ENCODE measurements at regions not wholly inside any gene's neighbourhood (a gene's known extent, or its start where the extent isn't known, plus 50 kb on each side); places are given as distances from the start of the nearest gene placed in this dataset.

GRCh38 chr20:58102261-58102660 is 126.2 kb downstream of the ANKRD60 start:
- no peak overlapping the region for H3K27ac ChIP-seq (ENCODE audit: low read depth, low read length)
- H3K4me3 ChIP-seq (ENCODE audit: low read depth in 1 of 2, low read length in 2 of 2), result no peak overlapping the region
- no peak overlapping the region for H3K9ac ChIP-seq (ENCODE audit: low read depth in 1 of 2, low read length in 2 of 2)
- no peaks in the 10 kb centered on the region for H3K27me3 ChIP-seq (ENCODE audit: control insufficient read depth in 1 of 2, insufficient read depth in 2 of 2, low read length in 2 of 2)
- no peaks in the 10 kb centered on the region for H3K9me3 ChIP-seq (ENCODE audit: control insufficient read depth in 1 of 2, low read length in 2 of 2)
- no peaks in the 10 kb centered on the region for H3K4me1 ChIP-seq (ENCODE audit: control insufficient read depth in 1 of 2, insufficient read depth in 2 of 2, low read length in 2 of 2)
- H3K36me3 ChIP-seq (ENCODE audit: control insufficient read depth in 1 of 2, insufficient read depth in 2 of 2, low read length in 2 of 2), result no peaks in the 10 kb centered on the region

GRCh38 chr20:58100731-58101356 is 127.6 kb downstream of the ANKRD60 start:
- H3K4me1 ChIP-seq (ENCODE audit: control insufficient read depth in 1 of 2, insufficient read depth in 2 of 2, low read length in 2 of 2), result no peaks in the 10 kb centered on the region
- no peak overlapping the region for H3K27ac ChIP-seq (ENCODE audit: low read depth, low read length)
- H3K9ac ChIP-seq (ENCODE audit: low read depth in 1 of 2, low read length in 2 of 2), result no peak overlapping the region
- no peak overlapping the region for H3K4me3 ChIP-seq (ENCODE audit: low read depth in 1 of 2, low read length in 2 of 2)
- no peaks in the 10 kb centered on the region for H3K27me3 ChIP-seq (ENCODE audit: control insufficient read depth in 1 of 2, insufficient read depth in 2 of 2, low read length in 2 of 2)
- H3K9me3 ChIP-seq (ENCODE audit: control insufficient read depth in 1 of 2, low read length in 2 of 2), result no peaks in the 10 kb centered on the region
- no peaks in the 10 kb centered on the region for H3K36me3 ChIP-seq (ENCODE audit: control insufficient read depth in 1 of 2, insufficient read depth in 2 of 2, low read length in 2 of 2)

- Histone ChIP-seq H3K4me3 (ENCODE audit: low read depth in 1 of 2, low read length in 2 of 2) (no peak overlapping the region), H3K27ac (ENCODE audit: low read depth, low read length) (no peak overlapping the region), H3K4me1 (ENCODE audit: control insufficient read depth in 1 of 2, insufficient read depth in 2 of 2, low read length in 2 of 2) (no peaks in the 10 kb centered on the region), H3K27me3 (ENCODE audit: control insufficient read depth in 1 of 2, insufficient read depth in 2 of 2, low read length in 2 of 2) (no peaks in the 10 kb centered on the region), H3K9ac (ENCODE audit: low read depth in 1 of 2, low read length in 2 of 2) (no peak overlapping the region), H3K9me3 (ENCODE audit: control insufficient read depth in 1 of 2, low read length in 2 of 2) (no peaks in the 10 kb centered on the region), H3K36me3 (ENCODE audit: control insufficient read depth in 1 of 2, insufficient read depth in 2 of 2, low read length in 2 of 2) (no peaks in the 10 kb centered on the region)
Measured at GRCh38 chr20:58099956-58100730, 128.3 kb downstream of the ANKRD60 start.

GRCh38 chr20:58099291-58099935 is 129.0 kb downstream of the ANKRD60 start:
- Histone ChIP-seq H3K4me3 (ENCODE audit: low read depth in 1 of 2, low read length in 2 of 2) (no peak overlapping the region), H3K27me3 (ENCODE audit: control insufficient read depth in 1 of 2, insufficient read depth in 2 of 2, low read length in 2 of 2) (no peaks in the 10 kb centered on the region), H3K9ac (ENCODE audit: low read depth in 1 of 2, low read length in 2 of 2) (no peak overlapping the region)

GRCh38 chr20:58098571-58098970 is 129.9 kb downstream of the ANKRD60 start:
- H3K9me3 ChIP-seq (ENCODE audit: control insufficient read depth in 1 of 2, low read length in 2 of 2), result no peaks in the 10 kb centered on the region
- H3K4me3 ChIP-seq (ENCODE audit: low read depth in 1 of 2, low read length in 2 of 2), result no peak overlapping the region
- H3K27ac ChIP-seq (ENCODE audit: low read depth, low read length), result no peak overlapping the region
- H3K4me1 ChIP-seq (ENCODE audit: control insufficient read depth in 1 of 2, insufficient read depth in 2 of 2, low read length in 2 of 2), result no peaks in the 10 kb centered on the region
- no peak overlapping the region for H3K9ac ChIP-seq (ENCODE audit: low read depth in 1 of 2, low read length in 2 of 2)
- no peaks in the 10 kb centered on the region for H3K27me3 ChIP-seq (ENCODE audit: control insufficient read depth in 1 of 2, insufficient read depth in 2 of 2, low read length in 2 of 2)
- no peaks in the 10 kb centered on the region for H3K36me3 ChIP-seq (ENCODE audit: control insufficient read depth in 1 of 2, insufficient read depth in 2 of 2, low read length in 2 of 2)

More at GRCh38 chr20:58099291-58099935, 129.0 kb downstream of the ANKRD60 start:
- Histone ChIP-seq H3K36me3 (ENCODE audit: control insufficient read depth in 1 of 2, insufficient read depth in 2 of 2, low read length in 2 of 2) (no peaks in the 10 kb centered on the region), H3K4me1 (ENCODE audit: control insufficient read depth in 1 of 2, insufficient read depth in 2 of 2, low read length in 2 of 2) (no peaks in the 10 kb centered on the region), H3K27ac (ENCODE audit: low read depth, low read length) (no peak overlapping the region), H3K9me3 (ENCODE audit: control insufficient read depth in 1 of 2, low read length in 2 of 2) (no peaks in the 10 kb centered on the region)

GRCh38 chr20:58097943-58098342 is 130.5 kb downstream of the ANKRD60 start:
- no peaks in the 10 kb centered on the region for H3K27me3 ChIP-seq (ENCODE audit: control insufficient read depth in 1 of 2, insufficient read depth in 2 of 2, low read length in 2 of 2)
- no peak overlapping the region for H3K9ac ChIP-seq (ENCODE audit: low read depth in 1 of 2, low read length in 2 of 2)
- no peaks in the 10 kb centered on the region for H3K36me3 ChIP-seq (ENCODE audit: control insufficient read depth in 1 of 2, insufficient read depth in 2 of 2, low read length in 2 of 2)
- H3K27ac ChIP-seq (ENCODE audit: low read depth, low read length), result no peak overlapping the region
- H3K4me1 ChIP-seq (ENCODE audit: control insufficient read depth in 1 of 2, insufficient read depth in 2 of 2, low read length in 2 of 2), result no peaks in the 10 kb centered on the region
- H3K4me3 ChIP-seq (ENCODE audit: low read depth in 1 of 2, low read length in 2 of 2), result no peak overlapping the region
- no peaks in the 10 kb centered on the region for H3K9me3 ChIP-seq (ENCODE audit: control insufficient read depth in 1 of 2, low read length in 2 of 2)

- Histone ChIP-seq H3K4me3 (ENCODE audit: low read depth in 1 of 2, low read length in 2 of 2) (no peak overlapping the region), H3K36me3 (ENCODE audit: control insufficient read depth in 1 of 2, insufficient read depth in 2 of 2, low read length in 2 of 2) (no peaks in the 10 kb centered on the region), H3K9me3 (ENCODE audit: control insufficient read depth in 1 of 2, low read length in 2 of 2) (no peaks in the 10 kb centered on the region), H3K27me3 (ENCODE audit: control insufficient read depth in 1 of 2, insufficient read depth in 2 of 2, low read length in 2 of 2) (no peaks in the 10 kb centered on the region), H3K4me1 (ENCODE audit: control insufficient read depth in 1 of 2, insufficient read depth in 2 of 2, low read length in 2 of 2) (no peaks in the 10 kb centered on the region), H3K27ac (ENCODE audit: low read depth, low read length) (no peak overlapping the region), H3K9ac (ENCODE audit: low read depth in 1 of 2, low read length in 2 of 2) (no peak overlapping the region)
Measured at GRCh38 chr20:58097429-58097828, 131.0 kb downstream of the ANKRD60 start.

GRCh38 chr20:58096880-58097423 is 131.5 kb downstream of the ANKRD60 start:
- Histone ChIP-seq H3K9ac (ENCODE audit: low read depth in 1 of 2, low read length in 2 of 2) (no peak overlapping the region), H3K27ac (ENCODE audit: low read depth, low read length) (no peak overlapping the region), H3K36me3 (ENCODE audit: control insufficient read depth in 1 of 2, insufficient read depth in 2 of 2, low read length in 2 of 2) (no peaks in the 10 kb centered on the region), H3K4me3 (ENCODE audit: low read depth in 1 of 2, low read length in 2 of 2) (no peak overlapping the region), H3K4me1 (ENCODE audit: control insufficient read depth in 1 of 2, insufficient read depth in 2 of 2, low read length in 2 of 2) (no peaks in the 10 kb centered on the region), H3K9me3 (ENCODE audit: control insufficient read depth in 1 of 2, low read length in 2 of 2) (no peaks in the 10 kb centered on the region), H3K27me3 (ENCODE audit: control insufficient read depth in 1 of 2, insufficient read depth in 2 of 2, low read length in 2 of 2) (no peaks in the 10 kb centered on the region)

GRCh38 chr20:58094698-58095097 is 133.8 kb downstream of the ANKRD60 start:
- Histone ChIP-seq H3K27ac (ENCODE audit: low read depth, low read length) (no peak overlapping the region), H3K9me3 (ENCODE audit: control insufficient read depth in 1 of 2, low read length in 2 of 2) (no peaks in the 10 kb centered on the region), H3K4me1 (ENCODE audit: control insufficient read depth in 1 of 2, insufficient read depth in 2 of 2, low read length in 2 of 2) (no peaks in the 10 kb centered on the region), H3K36me3 (ENCODE audit: control insufficient read depth in 1 of 2, insufficient read depth in 2 of 2, low read length in 2 of 2) (no peaks in the 10 kb centered on the region), H3K27me3 (ENCODE audit: control insufficient read depth in 1 of 2, insufficient read depth in 2 of 2, low read length in 2 of 2) (no peaks in the 10 kb centered on the region), H3K4me3 (ENCODE audit: low read depth in 1 of 2, low read length in 2 of 2) (no peak overlapping the region), H3K9ac (ENCODE audit: low read depth in 1 of 2, low read length in 2 of 2) (no peak overlapping the region)

- Histone ChIP-seq H3K4me1 (ENCODE audit: control insufficient read depth in 1 of 2, insufficient read depth in 2 of 2, low read length in 2 of 2) (no peaks in the 10 kb centered on the region), H3K4me3 (ENCODE audit: low read depth in 1 of 2, low read length in 2 of 2) (no peak overlapping the region), H3K27ac (ENCODE audit: low read depth, low read length) (no peak overlapping the region), H3K36me3 (ENCODE audit: control insufficient read depth in 1 of 2, insufficient read depth in 2 of 2, low read length in 2 of 2) (no peaks in the 10 kb centered on the region), H3K9ac (ENCODE audit: low read depth in 1 of 2, low read length in 2 of 2) (no peak overlapping the region), H3K9me3 (ENCODE audit: control insufficient read depth in 1 of 2, low read length in 2 of 2) (no peaks in the 10 kb centered on the region), H3K27me3 (ENCODE audit: control insufficient read depth in 1 of 2, insufficient read depth in 2 of 2, low read length in 2 of 2) (no peaks in the 10 kb centered on the region)
Measured at GRCh38 chr20:58094160-58094559, 134.3 kb downstream of the ANKRD60 start.

Measured in duodenal mucosa (tissue), 2 donors.